ENCODE measurements at regions not wholly inside any gene's neighbourhood (a gene's known extent, or its start where the extent isn't known, plus 50 kb on each side); places are given as distances from the start of the nearest gene placed in this dataset.

- Mint-ChIP-seq H3K27ac (no peak overlapping the region), H3K4me3 (no peak overlapping the region), H3K27me3 (ENCODE audit: low read depth) (no peaks in the 10 kb centered on the region), H3K9me3 (peaks cover 23 to 25% of the 10 kb centered on the region in 2 donors), H3K36me3 (ENCODE audit: insufficient read depth in 2 of 2) (peaks cover 0 to 9% of the 10 kb centered on the region in 2 donors), H3K4me1 (ENCODE audit: low read depth) (no peaks in the 10 kb centered on the region)
- ATAC-seq (replicated peaks in 1 of 2) = no peak
- no peak for DNase-seq
These were observed 328.2 kb downstream of the ADCYAP1 start for GRCh38 chr18:1232867-1233266.

- Mint-ChIP-seq H3K27me3 (ENCODE audit: low read depth) (no peaks in the 10 kb centered on the region), H3K4me1 (ENCODE audit: low read depth) (no peaks in the 10 kb centered on the region)
- no peak for ATAC-seq (replicated peaks in 1 of 2)
These were observed 336.0 kb downstream of the ADCYAP1 start for GRCh38 chr18:1240701-1241100.

GRCh38 chr18:1244397-1245122 lies 339.9 kb downstream of the ADCYAP1 start:
- no peaks in the 10 kb centered on the region for H3K27me3 Mint-ChIP-seq (ENCODE audit: low read depth)
- no peaks in the 10 kb centered on the region for H3K4me1 Mint-ChIP-seq (ENCODE audit: low read depth)
- ATAC-seq (replicated peaks in 1 of 2) = no peak
- no peak for DNase-seq
- peaks cover 0 to 2% of the 10 kb centered on the region in 2 donors for H3K9me3 Mint-ChIP-seq
- H3K4me3 Mint-ChIP-seq = no peak overlapping the region
- no peak overlapping the region for H3K27ac Mint-ChIP-seq
- no peaks in the 10 kb centered on the region for H3K36me3 Mint-ChIP-seq (ENCODE audit: insufficient read depth in 2 of 2)

More at GRCh38 chr18:1240701-1241100, 336.0 kb downstream of the ADCYAP1 start:
- H3K4me3 Mint-ChIP-seq = no peak overlapping the region
- peaks cover 0 to 1% of the 10 kb centered on the region in 2 donors for H3K36me3 Mint-ChIP-seq (ENCODE audit: insufficient read depth in 2 of 2)
- peaks cover 3 to 4% of the 10 kb centered on the region in 2 donors for H3K9me3 Mint-ChIP-seq
- no peak for DNase-seq
- H3K27ac Mint-ChIP-seq = no peak overlapping the region

- H3K9me3 Mint-ChIP-seq = peaks cover 2 to 3% of the 10 kb centered on the region in 2 donors
- no peak overlapping the region for H3K4me3 Mint-ChIP-seq
- no peak for DNase-seq
- ATAC-seq (replicated peaks in 1 of 2) = no peak
- H3K4me1 Mint-ChIP-seq (ENCODE audit: low read depth) = no peaks in the 10 kb centered on the region
- no peaks in the 10 kb centered on the region for H3K27me3 Mint-ChIP-seq (ENCODE audit: low read depth)
- H3K36me3 Mint-ChIP-seq (ENCODE audit: insufficient read depth in 2 of 2) = no peaks in the 10 kb centered on the region
- H3K27ac Mint-ChIP-seq = no peak overlapping the region
These were observed 342.2 kb downstream of the ADCYAP1 start for GRCh38 chr18:1246827-1247226.

- ATAC-seq (replicated peaks in 1 of 2) = no peak
- Mint-ChIP-seq H3K9me3 (peaks cover 3 to 8% of the 10 kb centered on the region in 2 donors), H3K4me3 (no peak overlapping the region), H3K36me3 (ENCODE audit: insufficient read depth in 2 of 2) (no peaks in the 10 kb centered on the region), H3K4me1 (ENCODE audit: low read depth) (no peaks in the 10 kb centered on the region), H3K27me3 (ENCODE audit: low read depth) (no peaks in the 10 kb centered on the region), H3K27ac (no peak overlapping the region)
- DNase-seq = no peak
These were observed 347.9 kb downstream of the ADCYAP1 start for GRCh38 chr18:1252534-1252933.

GRCh38 chr18:1252936-1253335 lies 348.3 kb downstream of the ADCYAP1 start:
- Mint-ChIP-seq H3K27me3 (ENCODE audit: low read depth) (no peaks in the 10 kb centered on the region), H3K4me1 (ENCODE audit: low read depth) (no peaks in the 10 kb centered on the region), H3K27ac (no peak overlapping the region), H3K36me3 (ENCODE audit: insufficient read depth in 2 of 2) (no peaks in the 10 kb centered on the region), H3K9me3 (peaks cover 3 to 8% of the 10 kb centered on the region in 2 donors), H3K4me3 (no peak overlapping the region)
- DNase-seq (no peak), ATAC-seq (replicated peaks in 1 of 2) (no peak)

- Mint-ChIP-seq H3K4me1 (ENCODE audit: low read depth) (no peaks in the 10 kb centered on the region), H3K4me3 (no peak overlapping the region), H3K27me3 (ENCODE audit: low read depth) (no peaks in the 10 kb centered on the region), H3K9me3 (peaks cover 3 to 8% of the 10 kb centered on the region in 2 donors), H3K27ac (no peak overlapping the region), H3K36me3 (ENCODE audit: insufficient read depth in 2 of 2) (no peaks in the 10 kb centered on the region)
- ATAC-seq (replicated peaks in 1 of 2) (no peak), DNase-seq (no peak)
These were observed 349.2 kb downstream of the ADCYAP1 start for GRCh38 chr18:1253827-1254226.

GRCh38 chr18:1261054-1261453 lies 356.4 kb downstream of the ADCYAP1 start:
- ATAC-seq (replicated peaks in 1 of 2) (no peak), DNase-seq (no peak)
- Mint-ChIP-seq H3K27ac (no peak overlapping the region), H3K9me3 (peaks cover 7 to 8% of the 10 kb centered on the region in 2 donors), H3K4me3 (no peak overlapping the region), H3K36me3 (ENCODE audit: insufficient read depth in 2 of 2) (no peaks in the 10 kb centered on the region), H3K27me3 (ENCODE audit: low read depth) (no peaks in the 10 kb centered on the region), H3K4me1 (ENCODE audit: low read depth) (no peaks in the 10 kb centered on the region)

GRCh38 chr18:1267021-1267420 lies 362.4 kb downstream of the ADCYAP1 start:
- Mint-ChIP-seq H3K4me3 (no peak overlapping the region), H3K36me3 (ENCODE audit: insufficient read depth in 2 of 2) (no peaks in the 10 kb centered on the region), H3K4me1 (ENCODE audit: low read depth) (no peaks in the 10 kb centered on the region), H3K27me3 (ENCODE audit: low read depth) (no peaks in the 10 kb centered on the region), H3K9me3 (peaks cover 6 to 8% of the 10 kb centered on the region in 2 donors), H3K27ac (no peak overlapping the region)
- ATAC-seq (replicated peaks in 1 of 2) = no peak
- DNase-seq = no peak

GRCh38 chr18:1270081-1270480 lies 365.4 kb downstream of the ADCYAP1 start:
- H3K27me3 Mint-ChIP-seq (ENCODE audit: low read depth) = no peaks in the 10 kb centered on the region
- H3K36me3 Mint-ChIP-seq (ENCODE audit: insufficient read depth in 2 of 2) = no peaks in the 10 kb centered on the region

GRCh38 chr18:1273469-1273868 lies 368.8 kb downstream of the ADCYAP1 start:
- DNase-seq (no peak), ATAC-seq (replicated peaks in 1 of 2) (no peak)
- H3K4me3 Mint-ChIP-seq = no peak overlapping the region
- peaks cover 5 to 8% of the 10 kb centered on the region in 2 donors for H3K9me3 Mint-ChIP-seq
- H3K27me3 Mint-ChIP-seq (ENCODE audit: low read depth) = no peaks in the 10 kb centered on the region
- no peak overlapping the region for H3K27ac Mint-ChIP-seq
- H3K36me3 Mint-ChIP-seq (ENCODE audit: insufficient read depth in 2 of 2) = no peaks in the 10 kb centered on the region
- no peaks in the 10 kb centered on the region for H3K4me1 Mint-ChIP-seq (ENCODE audit: low read depth)

More at GRCh38 chr18:1270081-1270480, 365.4 kb downstream of the ADCYAP1 start:
- Mint-ChIP-seq H3K9me3 (peaks cover 6 to 9% of the 10 kb centered on the region in 2 donors), H3K4me1 (ENCODE audit: low read depth) (no peaks in the 10 kb centered on the region), H3K27ac (no peak overlapping the region), H3K4me3 (no peak overlapping the region)
- ATAC-seq (replicated peaks in 1 of 2) = no peak
- DNase-seq = no peak

GRCh38 chr18:1292167-1292566 lies 387.5 kb downstream of the ADCYAP1 start:
- Mint-ChIP-seq H3K9me3 (peaks cover 2 to 4% of the 10 kb centered on the region in 2 donors), H3K27ac (no peak overlapping the region), H3K4me1 (ENCODE audit: low read depth) (no peaks in the 10 kb centered on the region), H3K27me3 (ENCODE audit: low read depth) (no peaks in the 10 kb centered on the region), H3K36me3 (ENCODE audit: insufficient read depth in 2 of 2) (no peaks in the 10 kb centered on the region), H3K4me3 (no peak overlapping the region)
- ATAC-seq (replicated peaks in 1 of 2) = no peak
- DNase-seq = no peak

- Mint-ChIP-seq H3K27ac (no peak overlapping the region), H3K27me3 (ENCODE audit: low read depth) (no peaks in the 10 kb centered on the region), H3K4me3 (no peak overlapping the region), H3K4me1 (ENCODE audit: low read depth) (no peaks in the 10 kb centered on the region), H3K9me3 (peaks cover 2 to 9% of the 10 kb centered on the region in 2 donors), H3K36me3 (ENCODE audit: insufficient read depth in 2 of 2) (no peaks in the 10 kb centered on the region)
- DNase-seq (no peak), ATAC-seq (replicated peaks in 1 of 2) (no peak)
These were observed 389.6 kb downstream of the ADCYAP1 start for GRCh38 chr18:1294229-1294628.

GRCh38 chr18:1296237-1296636 lies 391.6 kb downstream of the ADCYAP1 start:
- DNase-seq (no peak), ATAC-seq (replicated peaks in 1 of 2) (no peak)
- Mint-ChIP-seq H3K27me3 (ENCODE audit: low read depth) (no peaks in the 10 kb centered on the region), H3K4me3 (no peak overlapping the region), H3K27ac (no peak overlapping the region), H3K9me3 (peaks cover 5 to 15% of the 10 kb centered on the region in 2 donors), H3K36me3 (ENCODE audit: insufficient read depth in 2 of 2) (no peaks in the 10 kb centered on the region), H3K4me1 (ENCODE audit: low read depth) (no peaks in the 10 kb centered on the region)
